HCT116 (cell line): ENCODE measurements at regions not wholly inside any gene's neighbourhood (a gene's known extent, or its start where the extent isn't known, plus 50 kb on each side); places are given as distances from the start of the nearest gene placed in this dataset.

Experiments
- ATAC-seq: fragments of 200-7000 bp; cut with Tn5 transposase; 2 replicates; pipeline ENCODE4 v1.9.1; 2020; ENCODE audit warnings: mild to moderate bottlenecking, moderate library complexity
- BruUV-seq: library from RNA; stranded (reverse); fragments of 400-500 nt; replicated peaks from 2 replicates; lab custom pipeline; 2021; lab: Mats Ljungman, UMichigan
- CTCF ChIA-PET: fragments of 300-600 bp; sonication (Branson Sonifier 250); formaldehyde crosslinking; loops from one replicate; lab custom pipeline; 2021; ENCODE audit warnings: antibody characterized with exemption; lab: Charles Lee
- POLR2A ChIA-PET: fragments of 300-600, 350-600 bp; sonication (Branson Sonifier 250); formaldehyde crosslinking; loops from one replicate; lab custom pipeline; 2021; ENCODE audit warnings: antibody characterized with exemption; lab: Charles Lee
- RAD21 ChIA-PET, 2 experiments: fragments of 300-600 bp; sonication (Branson Sonifier 250); formaldehyde crosslinking; loops; one replicate each; lab custom pipeline; 2023; ENCODE audit warnings: low total read pairs in 2 of 2; ENCODE audit not compliant: uncharacterized antibody in 2 of 2, unreplicated experiment in 2 of 2, low non-redundant PET in 1 of 2; lab: Charles Lee
- DNase-seq: peaks from one replicate; pipeline ENCODE4 v3.0.0-alpha.2; 2010; ENCODE audit warnings: low read depth, low spot score
- H2AFZ ChIP-seq: fragments of 200-600 bp; shearing (Covaris generic), sonication (generic); 2 replicates; pipeline ENCODE4 v1.6.1; 2017; ENCODE audit warnings: low read depth, mixed run types, mixed read lengths, antibody characterized with exemption, low read length; ENCODE audit not compliant: poor library complexity, severe bottlenecking
- H3K27ac ChIP-seq: 2 replicates; pipeline ENCODE4 v1.5.1; 2012; ENCODE audit warnings: low read depth, low read length
- H3K27me3 ChIP-seq: fragments of 200-600 bp; sonication (generic); 2 replicates; pipeline ENCODE4 v1.6.1; 2016; ENCODE audit warnings: mixed run types, low read length, mixed read lengths; ENCODE audit not compliant: insufficient read depth
- H3K36me3 ChIP-seq, 2 experiments: fragments of 200-500 bp in 1 of 2; fragments of 200-600 bp in 1 of 2; sonication (Bioruptor generic) in 1 of 2; sonication (generic) in 1 of 2; 2 replicates each; pipeline versions ENCODE4 v1.5.1 to v1.6.1; 2014 to 2016; ENCODE audit warnings: low read length in 2 of 2, inconsistent platforms in 1 of 2, mixed read lengths in 1 of 2, mixed run types in 1 of 2; ENCODE audit not compliant: insufficient read depth in 2 of 2, control insufficient read depth in 1 of 2
- H3K4me1 ChIP-seq, 2 experiments: fragments of 200-600 bp in 1 of 2; sonication (generic) in 1 of 2; 2 replicates each; pipeline versions ENCODE4 v1.5.1 to v1.6.1; 2012 to 2017; ENCODE audit warnings: low read length in 2 of 2, inconsistent platforms in 1 of 2, mild to moderate bottlenecking in 1 of 2, mixed read lengths in 1 of 2, mixed run types in 1 of 2, moderate library complexity in 1 of 2; ENCODE audit not compliant: insufficient read depth in 2 of 2, control insufficient read depth in 1 of 2
- H3K4me2 ChIP-seq: fragments of 200-600 bp; sonication (generic); 2 replicates; pipeline ENCODE4 v1.6.1; 2017; ENCODE audit warnings: mixed run types, low read length, mixed read lengths
- H3K4me3 ChIP-seq, 2 experiments: fragments of 200-600 bp in 1 of 2; sonication (generic) in 1 of 2; replicated peaks in 1 of 2; 2 replicates each; pipeline ENCODE4 v1.5.1; 2011 to 2016; ENCODE audit warnings: low read length in 2 of 2, control low read depth in 1 of 2, low read depth in 1 of 2, mild to moderate bottlenecking in 1 of 2, mixed read lengths in 1 of 2, mixed run types in 1 of 2
- H3K79me2 ChIP-seq: fragments of 200-600 bp; sonication (generic); 2 replicates; pipeline ENCODE4 v1.6.1; 2017; ENCODE audit warnings: mild to moderate bottlenecking, mixed run types, low read length, moderate library complexity, mixed read lengths; ENCODE audit not compliant: insufficient read depth
- H3K9ac ChIP-seq: fragments of 200-600 bp; sonication (generic); 2 replicates; pipeline ENCODE4 v1.6.1; 2016; ENCODE audit warnings: low read length, mixed read lengths
- H3K9me2 ChIP-seq: fragments of 200-600 bp; sonication (generic), shearing (Covaris generic); 2 replicates; pipeline ENCODE4 v1.6.1; 2017; ENCODE audit warnings: mixed run types, mild to moderate bottlenecking, moderate library complexity; ENCODE audit not compliant: insufficient read depth
- H3K9me3 ChIP-seq, 2 experiments: fragments of 200-500 bp in 1 of 2; fragments of 200-600 bp in 1 of 2; sonication (Bioruptor generic) in 1 of 2; sonication (generic) in 1 of 2; 2 replicates each; pipeline ENCODE4 v1.6.1; 2014 to 2017; ENCODE audit warnings: low read length in 2 of 2, mixed read lengths in 2 of 2, inconsistent platforms in 1 of 2, low read depth in 1 of 2, mild to moderate bottlenecking in 1 of 2, mixed run types in 1 of 2, moderate library complexity in 1 of 2; ENCODE audit not compliant: control insufficient read depth in 1 of 2, insufficient read depth in 1 of 2
- H4K20me1 ChIP-seq: fragments of 200-600 bp; sonication (generic), shearing (Covaris generic); 2 replicates; pipeline ENCODE4 v1.6.1; 2017; ENCODE audit warnings: mixed run types, mild to moderate bottlenecking, moderate library complexity; ENCODE audit not compliant: insufficient read depth
- CTCF ChIP-seq, 3 experiments: fragments of 200-600 bp in 1 of 3; sonication (generic) in 1 of 3; IDR thresholded peaks in 2 of 3; conservative IDR thresholded peaks in 1 of 3; 2 replicates each; pipeline ENCODE4 v1.5.1; 2012 to 2017; ENCODE audit warnings: low read depth in 2 of 3, low read length in 2 of 3, antibody characterized with exemption in 1 of 3, borderline replicate concordance in 1 of 3, control low read depth in 1 of 3, mild to moderate bottlenecking in 1 of 3, mixed read lengths in 1 of 3, mixed run types in 1 of 3, moderate library complexity in 1 of 3; ENCODE audit not compliant: insufficient read depth in 1 of 3
- EGR1 ChIP-seq: IDR thresholded peaks from 2 replicates; pipeline ENCODE4 v1.6.1; 2012; ENCODE audit warnings: low read depth
- EZH2phosphoT487 ChIP-seq: fragments of 200-600 bp; IDR thresholded peaks from 2 replicates; pipeline ENCODE4 v1.6.1; 2018; ENCODE audit warnings: antibody characterized with exemption, borderline replicate concordance
- REST ChIP-seq: IDR thresholded peaks from 2 replicates; pipeline ENCODE4 v1.6.1; 2012; ENCODE audit warnings: low read depth
- TCF7L2 ChIP-seq: IDR thresholded peaks from 2 replicates; pipeline ENCODE4 v1.7.0; 2011; ENCODE audit warnings: borderline replicate concordance, inconsistent platforms; ENCODE audit not compliant: insufficient read depth, insufficient read length; ENCODE audit errors: extremely low read depth
- YY1 ChIP-seq: IDR thresholded peaks from 2 replicates; pipeline ENCODE4 v1.6.1; 2011; ENCODE audit warnings: low read length, low read depth, moderate library complexity, mild to moderate bottlenecking; ENCODE audit not compliant: insufficient replicate concordance; ENCODE audit errors: extremely low read depth
- intact Hi-C: fragments of 100-400 bp; cut with micrococcal nuclease; formaldehyde crosslinking; loops from 2 replicates; pipeline ENCODE4 v1.10.0; 2022
- TF ChIP-seq, protein P1 (sequence below): IDR thresholded peaks from 2 replicates; pipeline ENCODE4 v1.6.1; 2012

DNA sequence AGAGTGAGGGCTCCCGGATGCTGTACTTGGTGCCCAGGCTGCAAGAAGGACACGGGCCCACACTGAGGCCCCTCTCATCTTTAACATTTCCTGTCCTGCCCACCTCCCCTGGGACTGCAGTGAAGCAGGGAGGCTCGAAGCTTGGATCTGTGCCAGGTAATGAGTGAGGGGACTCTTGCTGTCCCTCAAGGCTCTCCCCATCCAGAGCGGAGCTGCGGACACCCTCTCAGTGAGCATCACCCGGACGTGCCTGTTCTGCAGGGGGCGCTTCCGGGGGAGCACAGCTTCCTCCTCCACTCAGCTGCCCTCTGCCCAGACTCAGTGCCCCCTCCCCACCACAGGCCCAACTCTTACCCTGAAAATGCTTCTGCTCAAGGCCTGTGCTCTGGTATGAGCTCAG, 150.0 kb upstream of the MYCN start:
- CTCF ChIA-PET = no interaction called here

More for the DNA sequence above, 150.0 kb upstream of the MYCN start:
- Histone ChIP-seq H2AFZ (no peak overlapping the region), H3K4me2 (no peak overlapping the region), H4K20me1 (no peaks in the 10 kb centered on the region), H3K27me3 (peaks cover 14% of the 10 kb centered on the region), H3K4me1 (no peaks in the 10 kb centered on the region), H3K36me3 (no peaks in the 10 kb centered on the region), H3K27ac (no peak overlapping the region), H3K79me2 (no peaks in the 10 kb centered on the region), H3K9me3 (no peaks in the 10 kb centered on the region), H3K4me3 (no peak overlapping the region), H3K9me2 (no peaks in the 10 kb centered on the region), H3K9ac (no peak overlapping the region)
- BruUV-seq = no TSS peak
- no peak for ATAC-seq
- RAD21 ChIA-PET = no interaction called here
- DNase-seq = no peak
- no peak for TF ChIP-seq CTCF (IDR thresholded peaks at IDR 0.05 in 2 of 3, conservative IDR thresholded peaks at IDR 0.05 in 1 of 3; ENCODE audit: borderline replicate concordance in 1 of 3, insufficient read depth in 1 of 3, low read depth in 2 of 3, low read length in 2 of 3)
- no peak for TF ChIP-seq TCF7L2
- TF ChIP-seq YY1 = no peak
- no peak for TF ChIP-seq EGR1
- no peak for TF ChIP-seq REST
- TF ChIP-seq, protein P1, sequence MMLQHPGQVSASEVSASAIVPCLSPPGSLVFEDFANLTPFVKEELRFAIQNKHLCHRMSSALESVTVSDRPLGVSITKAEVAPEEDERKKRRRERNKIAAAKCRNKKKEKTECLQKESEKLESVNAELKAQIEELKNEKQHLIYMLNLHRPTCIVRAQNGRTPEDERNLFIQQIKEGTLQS = no peak
- TF ChIP-seq EZH2phosphoT487 = no peak
- POLR2A ChIA-PET = no interaction called here
- intact Hi-C loops = no loop called here
